GM12878 (cell line): ENCODE measurements at regions not wholly inside any gene's neighbourhood (a gene's known extent, or its start where the extent isn't known, plus 50 kb on each side); places are given as distances from the start of the nearest gene placed in this dataset.
"Not testable (repeated sequence)": the region's sequence is repeated elsewhere in the genome, so short reads cannot be mapped to it uniquely, and the experiment has no call there.

Experiments
- ATAC-seq: fragments of 200-7000 bp; cut with Tn5 transposase; 3 replicates; pipeline ENCODE4 v1.9.1; 2020; ENCODE audit warnings: mild to moderate bottlenecking, moderate library complexity
- BruUV-seq: library from RNA; stranded (reverse); fragments of 400-500 nt; replicated peaks from 2 replicates; lab custom pipeline; 2021; lab: Mats Ljungman, UMichigan
- CTCF ChIA-PET: fragments of 300-600 bp; sonication (Branson Sonifier 250); formaldehyde crosslinking; extraction: SDS; loops from one replicate; lab custom pipeline; 2021; ENCODE audit warnings: inconsistent platforms; lab: Yijun Ruan, JAX
- POLR2A ChIA-PET: fragments of 350-600 bp; formaldehyde crosslinking; extraction: SDS; loops from one replicate; lab custom pipeline; 2021; ENCODE audit warnings: inconsistent platforms; lab: Charles Lee
- RAD21 ChIA-PET: fragments of 300-600 bp; sonication (Branson Sonifier 250); formaldehyde crosslinking; loops from one replicate; lab custom pipeline; 2023; ENCODE audit warnings: antibody characterized with exemption; ENCODE audit not compliant: unreplicated experiment; lab: Charles Lee
- SMC1A ChIA-PET: fragments of 300-600 bp; sonication (Branson Sonifier 250); formaldehyde crosslinking; loops from one replicate; lab custom pipeline; 2023; ENCODE audit not compliant: unreplicated experiment, uncharacterized antibody; lab: Charles Lee
- DNase-seq: peaks from one replicate; pipeline ENCODE4 v3.0.0-alpha.2; 2011; ENCODE audit warnings: low read depth, low spot score
- FAIRE-seq: peaks from 3 replicates; lab custom pipeline; 2011; peaks lifted over from hg19 to GRCh38; lab: Jason Lieb, UNC
- H2AFZ ChIP-seq: 2 replicates; pipeline ENCODE4 v1.6.0; 2011; ENCODE audit warnings: low read depth, low read length, control low read depth; ENCODE audit not compliant: control insufficient read depth
- H3K27ac ChIP-seq: 2 replicates; pipeline ENCODE4 v1.5.1; 2011; ENCODE audit warnings: control low read depth; ENCODE audit not compliant: control insufficient read depth, insufficient read depth
- H3K27me3 ChIP-seq, 2 experiments: replicated peaks in 1 of 2; 2 replicates each; pipeline versions ENCODE4 v1.6.0 to v1.6.1; 2011; ENCODE audit warnings: low read length in 1 of 2; ENCODE audit not compliant: control insufficient read depth in 2 of 2, insufficient read depth in 2 of 2
- H3K36me3 ChIP-seq, 2 experiments: 2 replicates each; pipeline ENCODE4 v1.5.1; 2011; ENCODE audit warnings: low read length in 1 of 2; ENCODE audit not compliant: control insufficient read depth in 2 of 2, insufficient read depth in 2 of 2
- H3K4me1 ChIP-seq: 2 replicates; pipeline ENCODE4 v1.6.1; 2011; ENCODE audit warnings: mild to moderate bottlenecking, low read length, moderate library complexity, mixed read lengths; ENCODE audit not compliant: control insufficient read depth, insufficient read depth
- H3K4me2 ChIP-seq: 2 replicates; pipeline ENCODE4 v1.6.0; 2011; ENCODE audit warnings: control low read depth; ENCODE audit not compliant: control insufficient read depth, insufficient read depth
- H3K4me3 ChIP-seq: fragments of 200-600 bp; sonication (generic); 2 replicates; pipeline ENCODE4 v1.5.1; 2016
- H3K79me2 ChIP-seq: 2 replicates; pipeline ENCODE4 v1.6.0; 2011; ENCODE audit warnings: low read length; ENCODE audit not compliant: control insufficient read depth, insufficient read depth
- H3K9ac ChIP-seq: 2 replicates; pipeline ENCODE4 v1.8.0; 2011; ENCODE audit warnings: low read length, control low read depth, mixed read lengths; ENCODE audit not compliant: control insufficient read depth, insufficient read depth
- H3K9me3 ChIP-seq: replicated peaks from 3 replicates; pipeline ENCODE4 v1.5.1; 2011; ENCODE audit warnings: mild to moderate bottlenecking, low read length; ENCODE audit not compliant: control insufficient read depth, insufficient read depth
- H4K20me1 ChIP-seq: 2 replicates; pipeline ENCODE4 v1.6.0; 2011; ENCODE audit not compliant: control insufficient read depth, insufficient read depth
- ATF7 ChIP-seq: fragments of 450-650 bp; IDR thresholded peaks from 2 replicates; pipeline ENCODE4 v1.6.1; 2016; ENCODE audit warnings: low read depth, mild to moderate bottlenecking
- CTCF ChIP-seq, 3 experiments: IDR thresholded peaks in 2 of 3; conservative IDR thresholded peaks in 1 of 3; 2 replicates each; pipeline ENCODE4 v1.5.1; 2011; ENCODE audit warnings: low read depth in 3 of 3, low read length in 3 of 3, mild to moderate bottlenecking in 3 of 3, control low read depth in 2 of 3, moderate library complexity in 2 of 3, inconsistent platforms in 1 of 3, mixed read lengths in 1 of 3; ENCODE audit not compliant: control insufficient read depth in 2 of 3, insufficient read depth in 1 of 3; ENCODE audit errors: extremely low read depth in 1 of 3
- IKZF1 ChIP-seq: fragments of 450-650 bp; conservative IDR thresholded peaks from 2 replicates; pipeline ENCODE4 v1.6.1; 2017; ENCODE audit warnings: antibody characterized with exemption, mild to moderate bottlenecking
- IKZF2 ChIP-seq, 2 experiments: fragments of 450-650 bp; IDR thresholded peaks; 2 replicates each; pipeline ENCODE4 v1.6.1; 2017; ENCODE audit warnings: mild to moderate bottlenecking in 2 of 2, moderate library complexity in 2 of 2
- NFIC ChIP-seq: IDR thresholded peaks from 2 replicates; pipeline ENCODE4 v1.6.1; 2012; ENCODE audit warnings: low read depth, mild to moderate bottlenecking, inconsistent platforms, low read length, moderate library complexity
- RAD21 ChIP-seq: IDR thresholded peaks from 2 replicates; pipeline ENCODE4 v1.6.1; 2011; ENCODE audit warnings: mild to moderate bottlenecking, low read depth, low read length, moderate library complexity; ENCODE audit not compliant: insufficient read depth
- SMC3 ChIP-seq: IDR thresholded peaks from 2 replicates; pipeline ENCODE4 v1.6.1; 2011; ENCODE audit warnings: low read length, improper control_type of control experiment, borderline replicate concordance
- ZNF207 ChIP-seq: fragments of 450-650 bp; IDR thresholded peaks from 2 replicates; pipeline ENCODE4 v1.6.1; 2014; ENCODE audit warnings: antibody characterized with exemption, mild to moderate bottlenecking, borderline replicate concordance
- WGBS: methylation state at CpG from one replicate; pipeline ENCODE4 v1.1.6; 2016; ENCODE audit warnings: low lambda C conversion rate; ENCODE audit not compliant: insufficient replicate concordance, insufficient coverage; ENCODE audit errors: missing lambda C conversion rate; 5-methylcytosine and 5-hydroxymethylcytosine counted together
- in situ Hi-C: fragments of 300-500 bp; cut with MboI; formaldehyde crosslinking; loops from 9 replicates; pipeline ENCODE4 v1.14.3; 2018; ENCODE audit warnings: mixed read lengths
- intact Hi-C: fragments of 100-400 bp; cut with micrococcal nuclease; formaldehyde crosslinking; loops from one replicate; pipeline ENCODE4 v1.14.2; 2022; ENCODE audit not compliant: unreplicated experiment
- TF ChIP-seq, protein P1 (sequence below): fragments of 450-650 bp; IDR thresholded peaks from 2 replicates; pipeline ENCODE4 v1.6.1; 2017; ENCODE audit warnings: mild to moderate bottlenecking, low read depth, inconsistent platforms; ENCODE audit not compliant: poor library complexity, severe bottlenecking

GRCh38 chr2:224650815-224651439, 65.2 kb downstream of the CCDC195 start:
- no TSS peak for BruUV-seq
- ChIA-PET SMC1A (interaction anchor here (0.6 to 5.6 kb wide), 43 partner anchors 9 to 689 kb away, joined by 3 to 53 read pairs (median 4); partner anchors contain the start of gene CCDC195), CTCF (interaction anchor here (0.5 to 9.2 kb wide), 62 partner anchors 9 to 681 kb away, joined by 3 to 145 read pairs (median 4); partner anchors contain the start of genes CUL3 and FAM124B), POLR2A (interaction anchor here (0.5 to 0.8 kb wide), 2 partner anchors 69 to 112 kb away, joined by 3 read pairs; no protein-coding TSS in a partner anchor), RAD21 (interaction anchor here (0.6 to 6.3 kb wide), 17 partner anchors 10 to 787 kb away, joined by 3 to 35 read pairs (median 4); partner anchors contain the start of gene CUL3)
- Histone ChIP-seq H3K36me3 (no peaks in the 10 kb centered on the region), H3K9ac (no peak overlapping the region), H3K4me1 (no peaks in the 10 kb centered on the region), H3K4me2 (no peak overlapping the region), H4K20me1 (no peaks in the 10 kb centered on the region), H3K9me3 (no peaks in the 10 kb centered on the region; the same call in 2 of the 3 replicates), H2AFZ (no peak overlapping the region), H3K27me3 (no peaks in the 10 kb centered on the region), H3K27ac (no peak overlapping the region), H3K79me2 (no peaks in the 10 kb centered on the region), H3K4me3 (no peak overlapping the region)
- peak; percentile 84 for FAIRE-seq
- no peak for DNase-seq
- WGBS, result 4% methylated on average over 6 of the region's 6 CpGs
- in situ Hi-C loops (no loop called here), intact Hi-C loops (loop anchor here (1.0 kb wide), 2 partner anchors 127 to 294 kb away; no protein-coding TSS in a partner anchor)
- TF ChIP-seq ATF7 (no peak), RAD21 (peak; percentile 93), SMC3 (peak; percentile 80; the same call in 1 of the 2 replicates), IKZF1 (0 out of 2 replicates have a peak, but pooled peaks have one; percentile 27), IKZF2 (IDR thresholded peaks at IDR 0.05) (0 out of 4 replicates have a peak, but pooled peaks of 1 of the 2 experiments have one; percentile 15), ZNF207 (0 out of 2 replicates have a peak, but pooled peaks have one; percentile 24), NFIC (no peak), CTCF (IDR thresholded peaks at IDR 0.05 in 2 of 3, conservative IDR thresholded peaks at IDR 0.05 in 1 of 3; ENCODE audit: control insufficient read depth in 2 of 3, extremely low read depth in 1 of 3, insufficient read depth in 1 of 3, low read depth in 3 of 3, low read length in 3 of 3) (peak; percentile 71 to 73 (median 72))
- TF ChIP-seq, protein P1, sequence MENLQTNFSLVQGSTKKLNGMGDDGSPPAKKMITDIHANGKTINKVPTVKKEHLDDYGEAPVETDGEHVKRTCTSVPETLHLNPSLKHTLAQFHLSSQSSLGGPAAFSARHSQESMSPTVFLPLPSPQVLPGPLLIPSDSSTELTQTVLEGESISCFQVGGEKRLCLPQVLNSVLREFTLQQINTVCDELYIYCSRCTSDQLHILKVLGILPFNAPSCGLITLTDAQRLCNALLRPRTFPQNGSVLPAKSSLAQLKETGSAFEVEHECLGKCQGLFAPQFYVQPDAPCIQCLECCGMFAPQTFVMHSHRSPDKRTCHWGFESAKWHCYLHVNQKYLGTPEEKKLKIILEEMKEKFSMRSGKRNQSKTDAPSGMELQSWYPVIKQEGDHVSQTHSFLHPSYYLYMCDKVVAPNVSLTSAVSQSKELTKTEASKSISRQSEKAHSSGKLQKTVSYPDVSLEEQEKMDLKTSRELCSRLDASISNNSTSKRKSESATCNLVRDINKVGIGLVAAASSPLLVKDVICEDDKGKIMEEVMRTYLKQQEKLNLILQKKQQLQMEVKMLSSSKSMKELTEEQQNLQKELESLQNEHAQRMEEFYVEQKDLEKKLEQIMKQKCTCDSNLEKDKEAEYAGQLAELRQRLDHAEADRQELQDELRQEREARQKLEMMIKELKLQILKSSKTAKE, result peak; percentile 32
- peak; percentile 89 for ATAC-seq

- H3K9ac ChIP-seq, H4K20me1 ChIP-seq, H2AFZ ChIP-seq, H3K4me2 ChIP-seq, H3K27ac ChIP-seq, H3K4me3 ChIP-seq, H3K9me3 ChIP-seq, H3K79me2 ChIP-seq, POLR2A ChIA-PET, H3K27me3 ChIP-seq, H3K4me1 ChIP-seq, DNase-seq, FAIRE-seq, H3K36me3 ChIP-seq, ATAC-seq, BruUV-seq: not testable (repeated sequence)
- CTCF ChIA-PET, result interaction anchor here (0.7 to 9.2 kb wide), 20 partner anchors 11 to 678 kb away, joined by 3 to 145 read pairs (median 6); no protein-coding TSS in a partner anchor
- RAD21 ChIA-PET, result interaction anchor here (0.7 to 6.3 kb wide), 12 partner anchors 31 to 1407 kb away, joined by 3 to 32 read pairs (median 3); no protein-coding TSS in a partner anchor
- intact Hi-C loops, result loop anchor here (5.0 to 10.0 kb wide), 3 partner anchors 60 to 673 kb away; partner anchors contain the start of gene CUL3
- SMC1A ChIA-PET, result interaction anchor here (0.7 to 5.6 kb wide), 11 partner anchors 8 to 362 kb away, joined by 3 to 53 read pairs (median 3); no protein-coding TSS in a partner anchor
- in situ Hi-C loops, result loop anchor here (5.0 to 25.0 kb wide), 2 partner anchors 290 to 660 kb away; no protein-coding TSS in a partner anchor
- 59% methylated on average over 11 of the region's 11 CpGs for WGBS
These were observed 62.5 kb upstream of the CUL3 start for GRCh38 chr2:224647684-224648083.
